Amniotic epithelial cell (primary cell): ENCODE measurements at regions not wholly inside any gene's neighbourhood (a gene's known extent, or its start where the extent isn't known, plus 50 kb on each side); places are given as distances from the start of the nearest gene placed in this dataset.

Experiments
- DNase-seq: peaks from one replicate; pipeline ENCODE4 v3.0.0-alpha.2; 2010; ENCODE audit warnings: low read depth

- DNase-seq: no peak
These were observed 318.2 kb upstream of the MEOX2 start for GRCh38 chr7:16004702-16005101.

GRCh38 chr7:16001477-16001876, 315.0 kb upstream of the MEOX2 start:
- no peak for DNase-seq

- no peak for DNase-seq
These were observed 312.1 kb upstream of the MEOX2 start for GRCh38 chr7:15998617-15999016.

GRCh38 chr7:15995027-15995426, 308.5 kb upstream of the MEOX2 start:
- no peak for DNase-seq

GRCh38 chr7:15989194-15989593, 302.7 kb upstream of the MEOX2 start:
- no peak for DNase-seq

- no peak for DNase-seq
These were observed 299.3 kb upstream of the MEOX2 start for GRCh38 chr7:15985587-15986384.

GRCh38 chr7:15977663-15978062, 291.2 kb upstream of the MEOX2 start:
- DNase-seq: peak; percentile 82

GRCh38 chr7:15972862-15973275, 286.4 kb upstream of the MEOX2 start:
- peak; percentile 37 for DNase-seq

GRCh38 chr7:15967551-15967950, 281.1 kb upstream of the MEOX2 start:
- DNase-seq: no peak

GRCh38 chr7:15967121-15967520, 280.6 kb upstream of the MEOX2 start:
- DNase-seq: no peak

- no peak for DNase-seq
These were observed 276.7 kb upstream of the MEOX2 start for GRCh38 chr7:15963206-15963605.

- DNase-seq: no peak
These were observed 268.3 kb upstream of the MEOX2 start for GRCh38 chr7:15954671-15955354.

GRCh38 chr7:15950299-15950698, 263.8 kb upstream of the MEOX2 start:
- DNase-seq: no peak

- peak; percentile 36 for DNase-seq
These were observed 261.3 kb upstream of the MEOX2 start for GRCh38 chr7:15947754-15948153.

- no peak for DNase-seq
These were observed 251.6 kb upstream of the MEOX2 start for GRCh38 chr7:15938115-15938514.

- DNase-seq: peak; percentile 32
These were observed 251.1 kb upstream of the MEOX2 start for GRCh38 chr7:15937571-15937970.

- DNase-seq: no peak
These were observed 250.5 kb upstream of the MEOX2 start for GRCh38 chr7:15936991-15937390.

GRCh38 chr7:15932318-15932717, 245.8 kb upstream of the MEOX2 start:
- peak; percentile 36 for DNase-seq

- no peak for DNase-seq
These were observed 242.9 kb upstream of the MEOX2 start for GRCh38 chr7:15929411-15929810.

GRCh38 chr7:15925608-15926007, 239.1 kb upstream of the MEOX2 start:
- no peak for DNase-seq

GRCh38 chr7:15924910-15925309, 238.4 kb upstream of the MEOX2 start:
- no peak for DNase-seq

GRCh38 chr7:15922002-15922401, 235.5 kb upstream of the MEOX2 start:
- no peak for DNase-seq

GRCh38 chr7:15921576-15921975, 235.1 kb upstream of the MEOX2 start:
- DNase-seq: peak; percentile 17

- no peak for DNase-seq
These were observed 234.5 kb upstream of the MEOX2 start for GRCh38 chr7:15920953-15921352.
